ENCODE measurements at regions not wholly inside any gene's neighbourhood (a gene's known extent, or its start where the extent isn't known, plus 50 kb on each side); places are given as distances from the start of the nearest gene placed in this dataset.

- TF ChIP-seq POLR2A (IDR thresholded peaks at IDR 0.05; ENCODE audit: low read length) (no peak), GATA1 (IDR thresholded peaks at IDR 0.05; ENCODE audit: low read depth, low read length) (no peak)
Measured at GRCh38 chr6:113172531-113172966, 684.6 kb upstream of the MARCKS start.
